ENCODE measurements at regions not wholly inside any gene's neighbourhood (a gene's known extent, or its start where the extent isn't known, plus 50 kb on each side); places are given as distances from the start of the nearest gene placed in this dataset.

DNA sequence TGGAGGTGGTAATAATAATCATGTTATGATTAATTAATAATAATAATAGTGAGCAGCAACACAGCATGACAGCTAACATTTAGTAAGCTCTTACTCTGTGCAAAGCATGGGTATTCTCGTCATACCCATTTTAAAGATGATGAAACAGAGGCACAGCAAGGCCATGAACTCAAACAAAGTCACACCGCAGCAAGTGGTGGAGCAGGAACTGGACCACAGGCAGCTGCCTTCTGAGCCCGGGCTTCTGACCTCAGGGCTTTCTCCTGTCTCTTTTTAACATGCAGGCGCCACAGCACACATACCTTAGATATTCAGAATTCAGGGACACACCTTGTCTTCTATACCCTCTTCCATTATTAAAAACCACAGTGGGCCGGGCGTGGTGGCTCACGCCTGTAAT, 50.7 kb upstream of the SPATA12 start:
- no peak for DNase-seq

DNA sequence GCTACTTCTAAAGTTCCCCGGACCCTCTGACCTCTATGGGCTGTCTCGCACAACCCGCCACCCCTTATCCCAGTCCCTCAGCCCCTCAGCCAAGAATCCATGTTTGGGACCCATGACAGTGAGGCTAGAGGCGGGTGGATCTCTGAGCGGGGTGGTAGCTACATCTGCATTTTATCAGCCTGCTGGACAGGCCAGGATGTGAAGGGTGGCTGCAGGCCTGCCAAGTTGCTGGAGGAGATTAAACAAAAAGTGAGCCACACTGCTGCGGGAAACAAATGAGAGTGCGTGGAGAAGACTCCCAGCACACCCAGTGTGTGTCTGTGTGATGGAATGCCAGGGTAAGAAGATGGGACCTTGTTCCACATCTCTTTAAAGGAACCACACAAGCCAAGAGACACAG, 51.1 kb upstream of the SPATA12 start:
- DNase-seq, result no peak

DNA sequence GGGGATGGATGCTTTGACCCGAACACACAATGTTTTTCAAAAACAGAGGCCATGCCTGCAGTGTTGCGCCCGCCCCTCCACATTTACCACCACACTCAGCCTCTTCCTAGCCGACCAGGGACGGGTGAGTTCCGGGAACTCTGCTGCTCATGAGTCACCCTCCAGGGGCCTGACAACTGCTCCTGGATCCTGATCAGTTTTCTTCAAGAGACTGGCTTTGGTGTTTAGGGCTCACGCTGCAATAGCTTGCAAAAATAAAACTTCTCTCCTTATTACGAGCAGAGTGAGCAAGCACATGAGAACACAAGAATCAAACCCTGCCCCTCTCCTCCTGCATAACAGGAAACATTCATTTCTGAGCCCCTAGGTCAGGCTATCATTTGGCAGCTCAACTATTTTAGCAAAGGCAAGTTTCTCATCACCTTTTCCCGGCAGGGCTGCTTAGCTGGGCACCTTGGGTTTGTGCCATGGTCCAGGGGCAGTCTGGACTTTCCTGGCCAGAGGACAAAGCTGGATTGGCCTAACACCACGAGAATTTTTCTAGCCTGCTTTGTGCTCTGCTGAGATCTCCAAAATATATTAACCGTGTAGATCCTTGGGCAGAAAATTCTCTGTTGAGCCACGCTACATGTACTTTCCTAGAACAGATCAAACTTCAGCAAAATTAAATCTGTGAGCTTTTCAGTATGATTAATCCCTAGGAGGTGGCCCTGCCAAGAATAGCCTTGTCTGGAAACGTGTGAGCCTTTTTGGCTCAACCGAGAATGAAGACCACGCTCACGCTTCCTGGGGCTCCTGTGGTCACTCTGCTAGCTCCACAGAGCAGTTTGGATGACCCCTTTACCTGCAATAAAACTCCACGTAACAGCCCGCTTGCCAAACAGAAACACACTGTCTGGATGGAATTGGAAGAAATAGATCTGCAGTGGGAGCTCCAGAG, 52.7 kb upstream of the SPATA12 start:
- DNase-seq, result no peak

DNA sequence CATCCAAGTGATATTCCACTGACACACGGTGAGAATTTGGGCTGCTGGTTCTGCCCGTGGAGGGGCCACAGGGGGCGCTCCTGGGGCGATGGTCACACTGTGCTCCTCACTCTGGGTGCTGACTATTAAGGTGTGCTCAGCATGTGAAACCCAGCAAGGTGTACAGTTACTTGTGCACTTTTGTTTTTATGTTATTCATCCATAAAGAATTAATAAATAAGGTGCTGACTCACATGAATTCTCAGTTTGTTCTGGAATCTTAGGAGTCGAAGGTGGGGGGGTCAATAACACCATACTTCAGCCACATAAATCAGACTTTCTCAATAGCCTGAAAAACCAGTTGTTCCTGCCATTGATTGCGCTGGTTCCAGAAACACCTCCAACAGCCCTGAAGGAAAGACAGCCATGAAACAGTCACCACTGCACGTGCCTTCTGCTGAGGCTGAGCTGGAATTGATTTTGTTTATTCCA, 53.5 kb upstream of the SPATA12 start:
- no peak for DNase-seq

DNA sequence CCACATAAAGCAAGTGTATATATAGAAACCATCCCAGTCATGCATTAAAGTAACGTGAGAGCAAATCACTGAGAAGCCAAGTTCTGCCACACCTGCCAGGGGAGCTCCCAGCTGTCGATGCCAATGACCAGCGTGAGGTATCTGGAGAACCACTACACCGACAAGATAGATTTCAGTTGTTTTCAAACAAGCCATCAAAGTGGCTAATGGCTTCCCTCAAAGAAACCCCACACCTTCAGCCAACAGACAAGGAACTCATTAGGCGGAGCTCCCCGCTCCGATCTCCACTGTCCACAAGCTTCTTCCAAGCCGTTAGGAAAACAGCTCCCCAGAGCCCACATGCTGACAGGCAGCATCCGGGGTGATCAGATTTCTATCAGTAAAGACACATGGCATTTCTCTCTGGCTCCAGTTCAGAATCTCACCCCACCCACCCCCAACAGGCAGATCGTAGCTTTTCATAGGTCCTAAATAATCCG, 54.2 kb upstream of the SPATA12 start:
- DNase-seq, result no peak

DNA sequence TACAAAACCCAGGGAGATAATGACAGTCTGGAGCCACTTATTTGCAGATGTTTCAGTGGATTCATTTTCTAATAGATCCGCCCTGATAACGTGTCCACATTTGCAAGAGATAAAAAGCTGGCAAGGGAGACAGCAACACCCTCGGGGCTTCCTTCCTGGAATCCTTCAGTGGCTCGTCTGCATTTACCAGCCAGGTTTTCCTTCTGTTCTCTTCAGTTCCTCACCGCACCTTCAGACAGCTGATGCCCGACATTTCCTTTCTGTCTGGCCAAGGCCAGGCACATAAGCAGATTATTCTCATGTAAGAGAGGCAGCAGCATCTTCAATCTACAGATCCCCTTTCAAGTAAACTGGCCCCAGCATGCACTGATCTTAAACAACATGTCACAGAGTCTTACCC, 56.2 kb upstream of the SPATA12 start:
- no peak for DNase-seq

DNA sequence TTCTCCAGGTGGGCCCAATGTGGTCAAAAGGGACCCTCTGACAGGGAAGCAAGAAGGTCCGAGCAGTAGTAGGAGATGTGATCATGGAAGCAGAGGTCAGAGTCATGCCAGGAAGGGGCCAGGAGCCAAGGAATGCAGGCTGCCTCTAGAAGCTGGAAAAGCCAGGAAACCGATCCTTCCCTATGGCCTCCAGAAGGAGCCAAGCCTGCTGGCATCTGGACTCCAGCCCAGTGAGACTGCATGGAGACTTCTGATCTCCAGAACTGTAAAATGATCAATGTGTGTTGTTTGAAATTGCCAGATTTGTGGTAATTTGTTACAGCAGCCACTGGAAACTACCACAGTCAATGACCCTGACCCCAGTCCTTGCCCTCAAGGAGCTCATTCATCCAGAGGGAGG, 56.8 kb upstream of the SPATA12 start:
- no peak for DNase-seq

DNA sequence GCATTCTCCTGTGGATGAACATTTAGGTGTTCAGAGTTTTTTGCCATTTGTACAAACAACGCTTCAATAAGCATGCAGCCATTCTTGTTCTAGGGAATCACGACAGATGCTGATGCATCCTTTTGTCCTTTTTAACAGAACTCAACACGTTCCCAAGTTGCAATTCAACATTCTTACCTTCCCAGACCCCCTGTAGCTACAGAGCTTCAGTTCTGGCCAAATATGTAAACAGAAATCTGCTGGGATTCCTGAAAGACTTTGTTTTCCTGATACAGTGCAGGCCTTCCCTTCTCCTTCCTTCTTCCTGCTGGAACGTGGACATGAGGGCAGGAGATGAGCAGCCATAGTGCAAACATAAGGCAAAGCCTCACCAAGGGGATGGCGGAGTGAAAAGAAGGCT, 59.1 kb upstream of the SPATA12 start:
- DNase-seq, result no peak

DNA sequence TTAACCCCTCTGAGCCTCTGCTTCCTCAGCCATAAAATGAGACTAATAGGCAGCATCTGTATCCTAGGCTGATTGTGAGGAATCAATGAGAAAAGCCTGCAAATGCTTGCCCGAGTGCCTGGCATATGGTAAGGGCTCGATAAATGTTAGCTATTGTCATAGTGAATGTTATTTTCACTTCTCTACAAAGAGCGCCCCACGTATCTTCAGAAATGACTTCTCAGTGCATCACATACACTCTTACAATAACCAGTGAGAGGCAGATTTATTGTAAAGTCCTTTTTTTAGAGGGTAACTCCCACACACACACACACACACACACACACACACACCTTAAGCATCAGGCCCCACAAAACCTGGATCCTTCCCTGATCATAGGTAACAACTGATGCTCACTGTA, 60.5 kb upstream of the SPATA12 start:
- no peak for DNase-seq

DNA sequence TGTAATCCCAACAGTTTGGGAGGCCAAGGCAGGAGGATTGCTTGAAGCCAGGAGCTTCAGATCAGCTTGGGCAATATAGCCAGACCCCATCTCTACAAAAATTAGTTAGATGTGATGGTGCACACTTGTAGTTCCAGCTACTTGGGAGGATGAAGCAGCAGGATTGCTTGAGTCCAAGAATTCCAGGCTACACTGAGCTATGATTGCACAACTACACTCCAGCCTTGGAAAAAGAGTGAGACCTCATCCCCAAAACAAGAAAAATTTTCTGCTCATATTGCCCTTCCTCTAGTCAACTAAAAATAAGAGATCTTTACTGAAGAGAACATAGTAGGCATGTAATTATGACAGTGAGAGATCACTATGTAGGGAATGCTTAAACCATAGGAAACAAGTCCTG, 60.9 kb upstream of the SPATA12 start:
- no peak for DNase-seq

DNA sequence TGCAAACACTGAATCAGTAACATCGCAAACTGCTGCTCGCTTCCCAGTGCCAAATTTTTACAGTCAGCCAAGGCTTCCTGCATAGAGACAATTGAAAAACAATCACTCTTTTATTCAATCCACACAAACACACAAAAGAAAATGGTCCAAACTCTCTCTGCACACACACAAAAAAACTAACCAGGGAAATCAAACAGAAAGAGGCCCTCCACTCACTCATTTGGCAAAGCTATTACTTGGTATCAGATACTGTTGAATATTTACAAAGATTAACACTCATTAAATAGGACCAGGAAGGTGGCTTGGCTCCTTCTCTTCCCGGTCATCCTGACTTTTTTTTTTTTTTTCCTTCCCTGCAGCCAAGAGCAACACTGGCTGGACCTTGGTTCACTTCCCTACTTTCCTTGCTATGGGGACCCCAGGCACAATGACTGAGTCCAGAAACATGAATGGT, 62.4 kb upstream of the SPATA12 start:
- DNase-seq, result no peak

DNA sequence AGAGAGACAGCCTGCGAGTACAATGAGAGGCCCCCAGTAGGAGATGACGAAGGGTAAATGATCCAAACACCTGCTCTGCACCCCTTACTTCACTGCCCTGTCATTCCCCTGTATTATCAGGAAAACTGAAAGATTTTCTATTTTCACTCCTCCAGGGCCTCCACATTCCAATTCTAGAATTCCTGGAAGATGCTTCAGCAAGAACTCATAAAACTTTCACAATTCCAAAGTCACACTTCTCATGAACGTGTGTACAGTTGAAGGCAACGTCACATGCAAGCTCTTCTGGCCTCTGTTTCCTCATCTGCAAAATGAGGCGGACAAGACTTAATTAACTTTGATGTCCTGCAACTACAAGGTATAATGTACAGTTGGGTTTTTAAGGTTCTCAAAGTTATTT, 62.8 kb upstream of the SPATA12 start:
- no peak for DNase-seq

DNA sequence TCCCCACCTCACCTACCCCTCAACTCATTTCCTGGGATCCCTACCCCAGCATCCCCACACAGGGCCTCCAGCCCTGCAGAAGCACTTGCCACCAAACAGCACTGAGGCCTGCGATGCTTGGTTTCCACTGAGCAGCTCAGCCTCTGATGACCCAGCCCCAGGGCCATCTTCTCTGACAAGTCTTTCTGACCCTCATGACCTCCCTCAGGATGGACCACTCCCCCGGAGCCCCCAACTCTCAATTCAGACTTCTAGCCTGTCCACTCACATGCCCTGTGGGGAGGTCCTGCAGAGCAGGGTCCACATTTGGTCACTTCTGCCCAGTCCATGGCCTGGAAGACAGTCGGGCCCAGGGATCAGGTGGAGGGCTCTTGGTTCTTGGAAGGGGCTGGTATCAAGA, 63.4 kb upstream of the SPATA12 start:
- DNase-seq, result no peak

DNA sequence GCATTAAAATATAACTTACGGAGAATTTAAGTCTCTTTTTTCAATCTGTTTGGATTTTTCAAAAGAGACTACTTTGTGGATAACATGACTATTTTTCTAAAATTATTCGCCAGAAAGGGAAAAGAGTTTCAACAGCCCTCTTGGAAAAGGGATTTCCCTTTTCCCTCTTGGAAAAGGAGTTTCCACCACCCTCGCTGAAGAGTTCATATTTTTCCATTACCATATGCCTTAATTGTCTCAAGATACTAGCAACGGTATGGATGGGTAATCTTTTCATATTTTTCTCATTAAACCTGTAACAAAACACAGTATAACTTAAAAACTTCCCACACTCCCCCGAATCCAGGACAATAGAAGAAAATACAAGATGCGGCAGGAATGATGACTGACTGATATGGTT, 66.1 kb upstream of the SPATA12 start:
- DNase-seq, result no peak

DNA sequence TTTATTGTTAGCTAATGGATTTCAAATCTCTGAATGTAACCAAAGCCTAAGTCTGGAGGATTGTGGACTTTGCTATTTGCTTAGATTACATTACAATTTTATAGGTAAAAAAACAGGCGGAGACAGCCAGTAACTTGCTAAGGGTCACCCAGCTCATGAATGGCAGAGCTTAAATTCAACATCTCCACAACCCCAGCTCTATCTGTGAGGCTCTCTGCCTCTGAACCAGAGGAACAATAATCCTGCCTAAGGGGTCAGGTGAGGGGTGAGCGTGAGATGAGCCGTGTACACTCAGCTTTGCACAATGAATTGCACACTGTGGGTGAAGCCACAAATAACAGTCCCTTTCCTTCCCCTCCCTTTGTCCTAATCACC, 69.8 kb upstream of the SPATA12 start:
- no peak for DNase-seq

DNA sequence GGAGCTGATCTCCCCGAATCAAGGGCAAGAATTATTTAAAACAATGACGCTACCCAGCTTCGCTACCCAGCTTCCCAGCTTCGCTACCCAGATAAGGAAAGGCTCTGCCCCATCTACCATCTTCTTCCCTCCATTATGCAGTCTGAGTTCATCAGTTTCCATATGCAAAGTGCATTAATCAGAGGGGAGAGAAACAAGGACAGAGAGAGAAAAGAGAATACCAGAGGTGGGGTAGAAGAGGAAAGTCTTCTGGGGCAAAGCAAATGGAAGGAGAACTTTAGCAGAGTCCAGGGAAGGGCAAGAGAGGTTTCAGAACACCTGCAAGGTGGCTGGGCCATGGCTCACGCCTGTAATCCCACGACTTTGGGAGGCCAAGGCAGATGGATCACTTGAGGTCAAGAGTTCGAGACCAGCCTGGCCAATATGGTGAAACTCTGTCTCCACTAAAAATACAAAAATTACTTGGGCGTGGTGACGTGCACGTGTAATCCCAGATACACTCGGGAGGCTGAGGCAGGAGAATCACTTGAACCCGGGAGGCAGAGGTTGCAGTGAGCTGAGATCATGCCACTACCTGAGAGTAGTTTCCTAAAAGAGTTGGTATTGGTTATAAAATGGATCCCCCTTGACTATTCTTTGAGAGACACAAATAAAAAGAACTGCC, 70.4 kb upstream of the SPATA12 start:
- no peak for DNase-seq

DNA sequence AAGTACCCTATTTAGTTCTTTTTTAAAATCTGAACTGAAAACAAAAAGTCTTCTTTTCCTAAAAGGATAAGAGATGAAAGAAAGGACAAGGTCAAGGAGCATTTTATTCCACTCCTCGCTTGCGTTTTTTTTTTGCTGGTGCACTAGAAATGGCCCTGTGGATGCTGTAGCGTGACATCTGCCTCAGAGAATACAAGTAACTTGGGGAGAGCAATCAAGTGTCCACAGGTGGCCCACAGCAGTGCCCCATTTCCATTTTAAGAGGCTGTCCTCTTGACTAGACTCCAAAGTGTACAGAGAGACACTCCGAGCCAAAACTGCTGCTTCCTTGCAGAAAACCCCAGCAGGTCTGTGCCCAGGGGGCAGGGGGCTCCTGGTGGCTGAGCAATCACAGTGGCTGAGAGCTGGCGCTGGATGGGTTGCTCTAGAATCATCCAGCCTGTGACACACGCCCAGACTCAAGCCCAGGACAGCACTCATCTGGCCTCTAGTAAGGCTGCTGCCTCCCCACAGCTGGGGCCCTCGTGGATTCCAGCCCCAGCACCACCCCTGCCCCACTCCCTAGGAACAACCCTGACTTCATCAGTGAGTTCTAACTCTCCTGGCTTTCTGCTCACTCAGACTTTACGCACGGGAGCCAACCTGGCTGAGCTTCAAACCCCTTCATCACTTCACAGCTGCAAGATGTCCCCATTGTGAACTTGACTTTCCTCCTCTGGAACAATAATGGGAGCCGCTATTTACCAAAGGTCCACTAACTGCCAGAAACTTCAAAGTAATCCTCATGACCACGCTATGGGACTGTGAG, 71.1 kb upstream of the SPATA12 start:
- DNase-seq, result no peak

DNA sequence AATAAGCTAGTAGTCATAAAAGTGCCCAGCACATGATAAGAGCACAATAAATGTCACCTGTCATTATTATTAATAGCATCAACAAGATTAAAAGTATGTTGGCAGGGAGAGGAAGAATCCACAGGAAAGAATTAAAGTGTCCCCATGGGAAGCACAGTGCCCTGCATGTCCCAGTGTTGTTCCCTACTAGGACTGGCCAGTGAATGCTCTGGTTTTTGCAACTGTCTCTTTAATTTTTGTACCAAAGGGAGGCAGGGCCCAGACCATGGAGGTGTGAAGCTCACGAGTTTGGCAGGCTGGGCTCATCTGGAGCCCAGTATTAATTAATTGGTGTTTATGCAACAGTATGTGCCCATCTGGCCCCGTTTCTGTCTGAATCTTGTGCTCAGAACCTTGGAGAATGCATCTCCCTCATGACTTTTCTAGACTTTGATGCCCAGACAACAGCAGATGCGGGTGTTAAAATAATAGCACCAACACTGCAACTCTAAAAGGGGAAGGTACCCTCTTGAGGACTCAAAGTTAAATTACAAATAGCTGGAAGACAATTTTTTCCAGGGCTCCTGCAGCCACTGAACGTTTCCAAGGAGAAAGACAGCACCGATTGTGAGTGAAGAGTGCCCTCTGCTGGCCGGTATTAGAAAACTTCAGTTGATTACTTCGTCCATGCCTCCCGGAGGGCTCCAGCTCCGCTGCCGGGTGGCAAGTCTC, 71.9 kb upstream of the SPATA12 start:
- peak; percentile 85 for DNase-seq

DNA sequence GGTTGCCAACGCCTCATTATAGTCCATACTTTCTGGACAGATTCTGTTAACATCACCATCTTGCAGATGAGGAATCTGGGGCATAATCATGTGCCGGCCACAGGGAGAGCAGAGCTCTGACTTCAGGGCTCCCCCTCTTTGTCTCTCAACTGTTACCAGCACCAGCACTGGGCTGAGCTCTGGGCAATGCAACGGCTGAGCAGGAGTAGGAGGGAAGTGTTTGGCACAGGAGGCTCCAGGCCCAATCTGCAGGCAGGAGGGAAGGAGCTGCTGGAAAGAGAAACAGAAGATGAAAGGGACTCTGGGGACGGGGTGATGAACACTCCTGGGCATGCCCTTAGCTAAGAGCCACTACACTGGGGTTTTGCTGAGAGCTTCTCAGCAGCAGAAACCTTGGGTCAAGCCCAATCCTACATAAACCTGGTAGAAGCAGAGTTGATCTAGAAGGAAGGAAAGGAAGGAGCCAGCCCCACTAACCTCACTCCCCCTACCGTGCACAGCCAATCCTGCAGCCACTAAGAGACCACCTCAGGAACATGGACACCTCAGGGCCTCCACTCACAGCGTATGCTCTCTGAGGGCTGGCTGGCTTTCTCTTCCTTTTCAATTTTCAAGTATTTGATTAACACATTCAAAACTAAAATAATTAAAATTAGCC, 73.1 kb upstream of the SPATA12 start:
- peak; percentile 7 for DNase-seq

DNA sequence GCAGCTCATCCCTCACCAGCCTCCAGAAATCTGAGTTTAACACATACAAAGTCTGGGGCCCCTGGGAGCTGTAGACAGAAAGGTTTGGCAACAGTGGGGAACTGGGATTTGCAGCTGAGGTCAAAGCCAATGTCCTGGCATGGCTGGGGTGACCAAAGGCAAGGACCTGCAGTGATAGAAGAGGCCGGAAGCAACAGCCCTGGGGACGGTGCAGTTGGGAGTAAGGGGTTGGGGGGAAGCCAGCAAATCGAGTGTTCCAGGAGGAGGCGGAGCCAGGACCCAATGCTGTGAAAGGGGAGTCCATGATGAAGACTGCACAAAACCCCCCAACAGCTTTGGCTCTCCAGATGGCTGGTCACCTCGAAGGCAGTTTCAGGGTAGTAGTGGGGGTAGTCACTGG, 74.1 kb upstream of the SPATA12 start:
- no peak for DNase-seq

DNA sequence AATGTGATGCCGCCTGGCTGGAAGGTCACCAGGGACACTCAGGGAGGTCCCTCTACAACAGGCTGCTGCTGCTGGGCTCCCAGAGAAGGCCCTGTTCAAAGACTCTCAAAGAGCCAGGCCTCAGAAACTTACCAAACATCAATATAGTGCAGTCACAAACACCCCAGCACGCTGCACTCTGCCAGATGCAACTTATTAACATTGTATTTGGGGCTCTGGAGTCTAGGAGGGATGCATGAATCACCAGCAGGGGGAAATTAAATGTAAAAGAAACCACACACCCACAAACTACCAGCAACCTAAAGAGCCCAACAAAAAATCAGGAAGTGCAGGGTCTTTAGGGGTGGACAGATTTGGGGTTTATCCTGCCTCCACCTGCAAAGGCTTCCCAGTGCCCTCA, 74.6 kb upstream of the SPATA12 start:
- DNase-seq, result no peak

DNA sequence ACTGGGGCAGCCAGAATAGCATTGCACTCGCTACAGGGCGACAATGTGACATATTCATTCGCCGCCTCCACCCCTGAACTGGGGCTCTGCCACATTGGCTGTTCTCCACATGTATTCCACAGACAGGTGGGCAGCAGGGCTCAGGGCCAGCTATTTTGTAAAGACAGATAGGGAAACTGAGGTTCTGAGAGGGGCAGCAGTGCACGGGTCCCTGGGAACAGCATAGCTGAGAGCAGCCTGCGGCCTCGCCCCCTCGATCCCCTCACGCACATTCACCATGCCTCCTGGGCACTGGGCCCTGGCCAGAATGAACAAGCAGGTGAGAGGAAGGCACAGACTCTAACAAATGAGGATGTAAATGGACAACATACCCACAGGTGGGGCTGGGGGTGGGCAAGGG, 75.0 kb upstream of the SPATA12 start:
- no peak for DNase-seq
